GM19238 (cell line): ENCODE measurements at regions not wholly inside any gene's neighbourhood (a gene's known extent, or its start where the extent isn't known, plus 50 kb on each side); places are given as distances from the start of the nearest gene placed in this dataset.
"Not testable (repeated sequence)": the region's sequence is repeated elsewhere in the genome, so short reads cannot be mapped to it uniquely, and the experiment has no call there.

Source experiments
- DNase-seq: peaks from one replicate; pipeline ENCODE4 v3.0.0; 2011; ENCODE audit warnings: low spot score; ENCODE audit not compliant: insufficient read length

- DNase-seq = no peak
Measured at GRCh38 chr10:52368725-52369124, 54.6 kb downstream of the DKK1 start.

GRCh38 chr10:52374207-52374606 is 60.1 kb downstream of the DKK1 start:
- not testable (repeated sequence) for DNase-seq

- DNase-seq = no peak
Measured at GRCh38 chr10:52376694-52377354, 62.7 kb downstream of the DKK1 start.

- no peak for DNase-seq
Measured at GRCh38 chr10:52378124-52378523, 64.0 kb downstream of the DKK1 start.

- DNase-seq = no peak
Measured at GRCh38 chr10:52379287-52379686, 65.2 kb downstream of the DKK1 start.

- DNase-seq = no peak
Measured at GRCh38 chr10:52383088-52383487, 69.0 kb downstream of the DKK1 start.

- DNase-seq = no peak
Measured at GRCh38 chr10:52387744-52388143, 73.7 kb downstream of the DKK1 start.

GRCh38 chr10:52390388-52390787 is 76.3 kb downstream of the DKK1 start:
- no peak for DNase-seq

- no peak for DNase-seq
Measured at GRCh38 chr10:52391927-52392602, 78.0 kb downstream of the DKK1 start.

- DNase-seq = no peak
Measured at GRCh38 chr10:52394246-52394645, 80.2 kb downstream of the DKK1 start.

- DNase-seq = no peak
Measured at GRCh38 chr10:52400562-52400961, 86.5 kb downstream of the DKK1 start.

GRCh38 chr10:52403801-52404200 is 89.7 kb downstream of the DKK1 start:
- DNase-seq = not testable (repeated sequence)

- DNase-seq = no peak
Measured at GRCh38 chr10:52409195-52409594, 95.1 kb downstream of the DKK1 start.

- DNase-seq = no peak
Measured at GRCh38 chr10:52409928-52410327, 95.8 kb downstream of the DKK1 start.

- DNase-seq = no peak
Measured at GRCh38 chr10:52410916-52411315, 96.8 kb downstream of the DKK1 start.

GRCh38 chr10:52419281-52419680 is 105.2 kb downstream of the DKK1 start:
- DNase-seq = no peak

- no peak for DNase-seq
Measured at GRCh38 chr10:52420656-52421055, 106.6 kb downstream of the DKK1 start.

GRCh38 chr10:52423369-52423768 is 109.3 kb downstream of the DKK1 start:
- no peak for DNase-seq

GRCh38 chr10:52424341-52424740 is 110.3 kb downstream of the DKK1 start:
- no peak for DNase-seq

- DNase-seq = no peak
Measured at GRCh38 chr10:52434734-52435133, 120.7 kb downstream of the DKK1 start.

- DNase-seq = no peak
Measured at GRCh38 chr10:52436664-52437063, 122.6 kb downstream of the DKK1 start.

GRCh38 chr10:52437205-52437646 is 123.1 kb downstream of the DKK1 start:
- no peak for DNase-seq

GRCh38 chr10:52438119-52438518 is 124.0 kb downstream of the DKK1 start:
- no peak for DNase-seq
